ENCODE measurements at regions not wholly inside any gene's neighbourhood (a gene's known extent, or its start where the extent isn't known, plus 50 kb on each side); places are given as distances from the start of the nearest gene placed in this dataset.

DNA sequence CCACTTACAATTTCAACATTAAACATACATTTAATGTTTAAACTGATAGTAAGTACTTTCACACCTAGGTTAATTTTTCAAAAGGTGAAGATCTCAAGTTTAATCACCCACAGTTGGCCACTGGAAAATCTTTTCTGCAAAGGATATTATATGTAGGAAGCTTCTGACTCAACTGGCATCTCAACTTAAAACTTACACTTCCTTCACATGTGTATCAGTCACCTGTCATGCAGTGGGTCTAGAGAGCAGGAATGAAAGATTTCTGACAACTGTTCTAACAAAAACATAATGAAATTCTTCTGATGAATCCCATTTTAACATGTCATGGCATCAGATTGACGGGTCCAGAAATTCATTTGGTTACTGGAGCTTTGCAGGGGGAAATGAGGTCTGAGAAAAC, 192.8 kb downstream of the KLHL28 start:
- TF ChIP-seq, protein P1, sequence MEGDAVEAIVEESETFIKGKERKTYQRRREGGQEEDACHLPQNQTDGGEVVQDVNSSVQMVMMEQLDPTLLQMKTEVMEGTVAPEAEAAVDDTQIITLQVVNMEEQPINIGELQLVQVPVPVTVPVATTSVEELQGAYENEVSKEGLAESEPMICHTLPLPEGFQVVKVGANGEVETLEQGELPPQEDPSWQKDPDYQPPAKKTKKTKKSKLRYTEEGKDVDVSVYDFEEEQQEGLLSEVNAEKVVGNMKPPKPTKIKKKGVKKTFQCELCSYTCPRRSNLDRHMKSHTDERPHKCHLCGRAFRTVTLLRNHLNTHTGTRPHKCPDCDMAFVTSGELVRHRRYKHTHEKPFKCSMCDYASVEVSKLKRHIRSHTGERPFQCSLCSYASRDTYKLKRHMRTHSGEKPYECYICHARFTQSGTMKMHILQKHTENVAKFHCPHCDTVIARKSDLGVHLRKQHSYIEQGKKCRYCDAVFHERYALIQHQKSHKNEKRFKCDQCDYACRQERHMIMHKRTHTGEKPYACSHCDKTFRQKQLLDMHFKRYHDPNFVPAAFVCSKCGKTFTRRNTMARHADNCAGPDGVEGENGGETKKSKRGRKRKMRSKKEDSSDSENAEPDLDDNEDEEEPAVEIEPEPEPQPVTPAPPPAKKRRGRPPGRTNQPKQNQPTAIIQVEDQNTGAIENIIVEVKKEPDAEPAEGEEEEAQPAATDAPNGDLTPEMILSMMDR (IDR thresholded peaks at IDR 0.05; ENCODE audit: insufficient read depth, low read length), result no peak
- Histone ChIP-seq H3K27me3 (ENCODE audit: insufficient read depth, poor library complexity, severe bottlenecking) (no peaks in the 10 kb centered on the region), H3K27ac (replicated peaks) (no peak overlapping the region), H3K4me3 (replicated peaks; ENCODE audit: insufficient read depth, low read length) (no peak overlapping the region)
- DNase-seq (ENCODE audit: low read depth in 1 of 2, low spot score in 1 of 2), result no peak

DNA sequence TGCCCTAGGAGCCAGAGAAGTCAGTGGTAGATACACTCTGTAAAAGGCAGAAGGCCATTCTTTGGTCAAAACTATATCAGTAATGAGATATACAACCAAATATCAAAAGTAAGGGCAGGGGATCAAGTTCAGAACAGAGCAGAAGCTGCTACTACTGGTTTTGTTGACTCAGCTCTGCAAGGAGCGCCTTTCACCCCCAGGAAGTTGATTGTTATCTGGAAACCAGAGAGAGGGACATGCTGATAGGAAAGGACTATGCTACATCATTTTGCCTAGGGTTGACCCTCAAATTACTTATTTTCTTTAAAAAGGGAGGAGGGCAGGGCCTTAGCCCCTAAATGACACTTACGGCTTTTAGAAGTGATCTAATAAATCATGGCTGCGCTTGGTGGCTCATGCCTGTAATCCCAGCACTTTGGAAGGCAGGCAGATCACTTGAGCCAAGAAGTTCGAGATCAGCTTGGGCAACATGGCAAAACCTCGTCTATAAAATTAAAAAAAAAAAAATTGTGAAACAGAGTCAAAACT, 194.0 kb downstream of the KLHL28 start:
- Histone ChIP-seq H3K27me3 (ENCODE audit: insufficient read depth, poor library complexity, severe bottlenecking) (no peaks in the 10 kb centered on the region), H3K4me3 (replicated peaks; ENCODE audit: insufficient read depth, low read length) (no peak overlapping the region), H3K27ac (replicated peaks) (no peak overlapping the region)
- DNase-seq (ENCODE audit: low read depth in 1 of 2, low spot score in 1 of 2), result no peak
- TF ChIP-seq GABPA (IDR thresholded peaks at IDR 0.05; ENCODE audit: low read depth) (no peak), POLR2AphosphoS5 (IDR thresholded peaks at IDR 0.05; ENCODE audit: low read depth) (no peak), SPI1 (IDR thresholded peaks at IDR 0.05; ENCODE audit: borderline replicate concordance, low read depth) (no peak)
- TF ChIP-seq, protein P1 (IDR thresholded peaks at IDR 0.05; ENCODE audit: insufficient read depth, low read length), result no peak
- TF ChIP-seq, protein P2, sequence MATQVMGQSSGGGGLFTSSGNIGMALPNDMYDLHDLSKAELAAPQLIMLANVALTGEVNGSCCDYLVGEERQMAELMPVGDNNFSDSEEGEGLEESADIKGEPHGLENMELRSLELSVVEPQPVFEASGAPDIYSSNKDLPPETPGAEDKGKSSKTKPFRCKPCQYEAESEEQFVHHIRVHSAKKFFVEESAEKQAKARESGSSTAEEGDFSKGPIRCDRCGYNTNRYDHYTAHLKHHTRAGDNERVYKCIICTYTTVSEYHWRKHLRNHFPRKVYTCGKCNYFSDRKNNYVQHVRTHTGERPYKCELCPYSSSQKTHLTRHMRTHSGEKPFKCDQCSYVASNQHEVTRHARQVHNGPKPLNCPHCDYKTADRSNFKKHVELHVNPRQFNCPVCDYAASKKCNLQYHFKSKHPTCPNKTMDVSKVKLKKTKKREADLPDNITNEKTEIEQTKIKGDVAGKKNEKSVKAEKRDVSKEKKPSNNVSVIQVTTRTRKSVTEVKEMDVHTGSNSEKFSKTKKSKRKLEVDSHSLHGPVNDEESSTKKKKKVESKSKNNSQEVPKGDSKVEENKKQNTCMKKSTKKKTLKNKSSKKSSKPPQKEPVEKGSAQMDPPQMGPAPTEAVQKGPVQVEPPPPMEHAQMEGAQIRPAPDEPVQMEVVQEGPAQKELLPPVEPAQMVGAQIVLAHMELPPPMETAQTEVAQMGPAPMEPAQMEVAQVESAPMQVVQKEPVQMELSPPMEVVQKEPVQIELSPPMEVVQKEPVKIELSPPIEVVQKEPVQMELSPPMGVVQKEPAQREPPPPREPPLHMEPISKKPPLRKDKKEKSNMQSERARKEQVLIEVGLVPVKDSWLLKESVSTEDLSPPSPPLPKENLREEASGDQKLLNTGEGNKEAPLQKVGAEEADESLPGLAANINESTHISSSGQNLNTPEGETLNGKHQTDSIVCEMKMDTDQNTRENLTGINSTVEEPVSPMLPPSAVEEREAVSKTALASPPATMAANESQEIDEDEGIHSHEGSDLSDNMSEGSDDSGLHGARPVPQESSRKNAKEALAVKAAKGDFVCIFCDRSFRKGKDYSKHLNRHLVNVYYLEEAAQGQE (IDR thresholded peaks at IDR 0.05; ENCODE audit: insufficient replicate concordance, low read depth), result no peak

DNA sequence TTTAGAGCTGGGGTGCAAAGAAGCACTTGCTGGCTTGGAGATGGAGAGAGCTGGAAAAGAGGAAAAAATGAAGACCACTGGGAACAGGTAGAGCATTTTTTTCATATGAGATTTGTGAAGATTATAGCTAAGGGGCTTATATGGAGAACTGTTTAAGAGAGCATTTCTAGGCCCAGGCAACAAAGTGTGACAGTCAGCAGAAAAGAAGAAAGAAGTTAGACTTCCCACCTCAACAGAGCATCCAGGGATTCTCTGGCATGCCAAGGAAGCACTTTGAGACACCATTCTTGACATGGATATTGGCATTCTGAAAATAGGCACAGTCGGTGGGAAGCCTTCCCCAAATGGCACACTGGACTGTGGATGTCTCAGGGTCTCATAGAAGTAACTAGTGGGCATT, 195.5 kb downstream of the KLHL28 start:
- TF ChIP-seq POLR2AphosphoS5 (IDR thresholded peaks at IDR 0.05; ENCODE audit: low read depth) (no peak), GABPA (IDR thresholded peaks at IDR 0.05; ENCODE audit: low read depth) (no peak), SPI1 (IDR thresholded peaks at IDR 0.05; ENCODE audit: borderline replicate concordance, low read depth) (no peak)
- TF ChIP-seq, protein P2 (IDR thresholded peaks at IDR 0.05; ENCODE audit: insufficient replicate concordance, low read depth), result no peak
- TF ChIP-seq, protein P1 (IDR thresholded peaks at IDR 0.05; ENCODE audit: insufficient read depth, low read length), result no peak
- Histone ChIP-seq H3K4me3 (replicated peaks; ENCODE audit: insufficient read depth, low read length) (no peak overlapping the region), H3K27ac (replicated peaks) (no peak overlapping the region), H3K27me3 (ENCODE audit: insufficient read depth, poor library complexity, severe bottlenecking) (no peaks in the 10 kb centered on the region)
- DNase-seq (ENCODE audit: low read depth in 1 of 2, low spot score in 1 of 2), result no peak

DNA sequence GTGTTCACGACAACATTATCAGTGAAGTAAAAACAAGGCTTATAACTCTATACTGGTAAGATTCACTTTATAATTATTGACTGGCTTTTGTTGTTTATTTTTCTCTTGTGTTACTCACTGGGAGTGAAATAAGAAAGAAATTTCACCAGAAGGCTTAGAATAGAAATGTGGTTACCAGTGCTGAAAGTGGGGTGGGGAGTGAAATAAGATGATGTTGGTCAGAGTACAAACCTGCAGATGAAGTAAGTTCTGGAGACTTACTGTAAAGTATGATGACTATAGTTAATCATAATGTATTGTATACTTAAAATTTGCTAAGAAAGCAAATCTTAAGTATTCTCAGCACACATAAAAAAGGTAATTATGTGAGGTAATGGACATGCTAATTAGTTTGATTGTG, 198.4 kb downstream of the KLHL28 start:
- no peak for DNase-seq (ENCODE audit: low read depth in 1 of 2, low spot score in 1 of 2)
- no peak for TF ChIP-seq SPI1 (IDR thresholded peaks at IDR 0.05; ENCODE audit: borderline replicate concordance, low read depth)
- TF ChIP-seq, protein P2 (IDR thresholded peaks at IDR 0.05; ENCODE audit: insufficient replicate concordance, low read depth), result no peak
- TF ChIP-seq, protein P1 (IDR thresholded peaks at IDR 0.05; ENCODE audit: insufficient read depth, low read length), result no peak
- TF ChIP-seq POLR2AphosphoS5 (IDR thresholded peaks at IDR 0.05; ENCODE audit: low read depth), result no peak
- no peak for TF ChIP-seq GABPA (IDR thresholded peaks at IDR 0.05; ENCODE audit: low read depth)
- Histone ChIP-seq H3K27me3 (ENCODE audit: insufficient read depth, poor library complexity, severe bottlenecking) (no peaks in the 10 kb centered on the region), H3K27ac (replicated peaks) (no peak overlapping the region), H3K4me3 (replicated peaks; ENCODE audit: insufficient read depth, low read length) (no peak overlapping the region)

Data from HL-60 (cell line).